Activated T-cell treated with anti-CD3 and anti-CD28 coated beads, Interleukin-2, amount 50 U/mL, for 24 hours (primary cell): ENCODE measurements at regions not wholly inside any gene's neighbourhood (a gene's known extent, or its start where the extent isn't known, plus 50 kb on each side); places are given as distances from the start of the nearest gene placed in this dataset.

Experiments used
- DNase-seq: peaks from one replicate; pipeline ENCODE4 v3.0.0-alpha.2; 2020
- H3K27ac Mint-ChIP-seq: 2 replicates; pipeline ENCODE4 v1.8.0; 2020; ENCODE audit warnings: mild to moderate bottlenecking, mixed read lengths
- H3K27me3 Mint-ChIP-seq: 2 replicates; pipeline ENCODE4 v1.8.0; 2020; ENCODE audit warnings: mixed read lengths
- H3K36me3 Mint-ChIP-seq: 2 replicates; pipeline ENCODE4 v1.8.0; 2020; ENCODE audit warnings: low read depth, mixed read lengths
- H3K4me1 Mint-ChIP-seq: 2 replicates; pipeline ENCODE4 v1.8.0; 2020; ENCODE audit warnings: low read depth, mixed read lengths
- H3K4me3 Mint-ChIP-seq: 2 replicates; pipeline ENCODE4 v1.8.0; 2020; ENCODE audit warnings: mild to moderate bottlenecking, moderate library complexity, mixed read lengths
- H3K9me3 Mint-ChIP-seq: 2 replicates; pipeline ENCODE4 v1.8.0; 2020; ENCODE audit warnings: mixed read lengths

DNA sequence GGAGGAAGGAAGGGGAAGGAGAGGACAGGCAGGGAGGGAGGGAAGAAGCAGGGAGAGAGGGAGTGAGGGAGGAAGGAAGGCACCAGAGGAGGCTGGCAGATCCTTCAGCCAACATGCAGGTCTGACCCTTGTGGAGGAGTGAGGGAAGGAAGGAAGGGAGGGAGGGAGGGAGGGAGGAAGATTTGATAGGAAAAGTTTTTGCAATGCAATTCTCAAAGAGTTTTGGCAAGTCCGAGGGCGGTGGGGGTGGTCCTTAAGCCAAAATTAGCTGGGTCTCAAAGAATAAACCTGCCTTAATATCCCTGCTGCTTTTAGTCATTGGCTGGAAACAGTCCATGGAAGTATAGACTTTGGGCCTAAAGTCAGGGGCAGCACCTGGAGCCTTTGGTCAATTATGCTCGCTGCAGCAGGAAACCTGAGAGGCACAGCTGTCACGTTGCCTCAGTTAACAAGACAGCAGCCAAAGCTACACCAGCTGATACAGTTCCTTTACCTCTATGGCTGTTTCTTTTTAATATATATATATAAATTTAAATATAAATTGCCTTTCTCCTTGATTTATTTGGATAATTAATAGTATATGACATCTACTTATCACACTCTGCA is 115.7 kb upstream of the RALGAPA2 start:
- Mint-ChIP-seq H3K9me3 (no peaks in the 10 kb centered on the region), H3K4me3 (no peak overlapping the region)

GRCh38 chr20:20824924-20825584 is 112.6 kb upstream of the RALGAPA2 start:
- Mint-ChIP-seq H3K36me3 (no peaks in the 10 kb centered on the region), H3K4me3 (no peak overlapping the region), H3K4me1 (peaks cover 2% of the 10 kb centered on the region), H3K27me3 (peaks cover 34% of the 10 kb centered on the region), H3K9me3 (no peaks in the 10 kb centered on the region), H3K27ac (no peak overlapping the region)
- DNase-seq = peak; percentile 46

More for the DNA sequence above, 115.7 kb upstream of the RALGAPA2 start:
- H3K27me3 Mint-ChIP-seq = peaks cover 30% of the 10 kb centered on the region
- H3K36me3 Mint-ChIP-seq = no peaks in the 10 kb centered on the region
- H3K27ac Mint-ChIP-seq = no peak overlapping the region
- DNase-seq = no peak
- H3K4me1 Mint-ChIP-seq = peaks cover 2% of the 10 kb centered on the region

DNA sequence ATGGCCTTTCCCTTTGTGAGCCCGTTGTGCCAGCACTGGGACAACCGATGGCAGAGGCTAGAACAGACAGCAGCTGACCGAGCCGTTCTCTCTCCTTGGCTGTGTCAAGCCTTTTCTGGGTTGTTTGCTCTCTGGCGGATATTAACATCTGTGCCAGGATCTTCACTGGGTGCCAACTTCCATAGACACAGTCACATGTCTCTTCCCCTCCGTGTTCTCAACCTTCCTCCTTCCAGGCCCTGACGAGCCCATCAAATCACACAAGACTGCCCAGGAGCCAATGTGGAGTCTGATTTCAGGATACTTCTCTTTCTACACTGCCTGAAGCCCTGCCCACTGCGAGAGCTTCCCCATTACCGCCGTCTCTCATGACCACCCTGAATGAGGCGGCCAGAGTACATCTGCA is 111.0 kb upstream of the RALGAPA2 start:
- no peaks in the 10 kb centered on the region for H3K9me3 Mint-ChIP-seq
- no peak overlapping the region for H3K4me3 Mint-ChIP-seq
- H3K27me3 Mint-ChIP-seq = peaks cover 34% of the 10 kb centered on the region
- H3K36me3 Mint-ChIP-seq = no peaks in the 10 kb centered on the region
- peaks cover 2% of the 10 kb centered on the region for H3K4me1 Mint-ChIP-seq
- no peak for DNase-seq
- no peak overlapping the region for H3K27ac Mint-ChIP-seq

- Mint-ChIP-seq H3K36me3 (no peaks in the 10 kb centered on the region), H3K27ac (no peak overlapping the region), H3K27me3 (peaks cover 34% of the 10 kb centered on the region), H3K4me3 (no peak overlapping the region), H3K9me3 (no peaks in the 10 kb centered on the region), H3K4me1 (peaks cover 2% of the 10 kb centered on the region)
- no peak for DNase-seq
These were observed 109.2 kb upstream of the RALGAPA2 start for GRCh38 chr20:20821484-20822260.

DNA sequence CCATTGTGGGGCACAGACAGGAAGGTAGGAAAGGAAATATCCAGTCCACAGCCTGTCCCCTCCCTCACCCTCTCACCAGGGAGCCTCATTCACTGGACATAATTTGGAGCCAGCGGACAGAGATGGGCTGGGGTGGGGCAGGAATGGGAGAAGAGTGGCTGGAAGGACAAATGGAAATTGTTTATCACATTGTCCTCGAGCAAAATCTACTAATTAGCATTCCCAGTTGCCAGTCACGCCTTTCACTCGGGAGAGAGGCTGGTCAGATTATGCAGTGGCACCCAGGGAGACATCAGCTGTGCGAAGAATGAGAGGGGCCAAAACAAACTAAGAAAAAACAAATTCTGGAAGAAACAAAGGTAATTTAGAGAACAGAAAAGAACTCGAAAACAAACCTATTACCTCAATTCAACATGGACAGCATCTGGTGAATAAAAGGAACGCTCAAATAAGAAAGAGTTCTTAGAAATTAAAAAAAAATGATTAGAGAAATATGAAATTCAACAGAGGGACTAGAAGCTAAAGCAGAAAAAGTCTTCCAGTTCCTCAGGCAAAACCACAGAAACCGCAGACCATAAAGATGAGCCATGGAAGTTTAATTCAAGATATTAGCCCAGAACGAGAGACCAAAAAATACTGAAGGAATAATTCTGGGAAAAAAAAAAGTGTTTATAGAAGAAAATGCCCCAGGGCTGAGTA is 108.5 kb upstream of the RALGAPA2 start:
- Mint-ChIP-seq H3K36me3 (no peaks in the 10 kb centered on the region), H3K27me3 (peaks cover 27% of the 10 kb centered on the region), H3K4me3 (no peak overlapping the region), H3K4me1 (peaks cover 2% of the 10 kb centered on the region), H3K27ac (no peak overlapping the region), H3K9me3 (no peaks in the 10 kb centered on the region)
- DNase-seq = no peak

GRCh38 chr20:20820104-20820503 is 107.7 kb upstream of the RALGAPA2 start:
- no peaks in the 10 kb centered on the region for H3K36me3 Mint-ChIP-seq
- no peak overlapping the region for H3K4me3 Mint-ChIP-seq
- H3K4me1 Mint-ChIP-seq = peaks cover 2% of the 10 kb centered on the region
- no peak overlapping the region for H3K27ac Mint-ChIP-seq
- peaks cover 26% of the 10 kb centered on the region for H3K27me3 Mint-ChIP-seq
- H3K9me3 Mint-ChIP-seq = no peaks in the 10 kb centered on the region
- DNase-seq = no peak

- Mint-ChIP-seq H3K9me3 (no peaks in the 10 kb centered on the region), H3K27me3 (peaks cover 19% of the 10 kb centered on the region), H3K27ac (no peak overlapping the region), H3K4me3 (no peak overlapping the region), H3K4me1 (no peaks in the 10 kb centered on the region), H3K36me3 (no peaks in the 10 kb centered on the region)
- DNase-seq = no peak
These were observed 104.7 kb upstream of the RALGAPA2 start for GRCh38 chr20:20816969-20817755.

GRCh38 chr20:20815711-20816455 is 103.4 kb upstream of the RALGAPA2 start:
- no peaks in the 10 kb centered on the region for H3K9me3 Mint-ChIP-seq
- DNase-seq = no peak
- H3K4me1 Mint-ChIP-seq = no peaks in the 10 kb centered on the region
- H3K27me3 Mint-ChIP-seq = peaks cover 22% of the 10 kb centered on the region
- H3K36me3 Mint-ChIP-seq = no peaks in the 10 kb centered on the region
- H3K27ac Mint-ChIP-seq = no peak overlapping the region
- H3K4me3 Mint-ChIP-seq = no peak overlapping the region

DNA sequence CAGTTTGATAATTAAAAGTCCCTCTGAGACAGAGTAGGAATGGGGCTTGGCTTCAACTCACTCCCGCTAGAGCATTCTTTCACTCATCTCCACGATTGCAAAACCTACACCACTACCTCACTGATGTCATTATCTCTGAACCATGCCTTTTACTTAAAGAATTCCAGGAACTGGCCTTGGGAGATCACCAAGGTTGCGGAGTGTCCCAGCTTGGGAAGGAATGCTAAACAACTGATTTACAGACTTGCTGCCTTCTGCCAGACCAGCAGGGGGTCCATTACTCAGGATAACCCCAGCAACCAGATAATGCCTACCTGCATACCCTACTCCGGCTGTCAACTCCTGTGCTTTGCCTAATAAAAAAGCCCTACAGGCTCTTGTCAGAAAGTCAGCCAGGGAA is 102.2 kb upstream of the RALGAPA2 start:
- H3K27me3 Mint-ChIP-seq = peaks cover 18% of the 10 kb centered on the region
- H3K9me3 Mint-ChIP-seq = no peaks in the 10 kb centered on the region
- H3K36me3 Mint-ChIP-seq = no peaks in the 10 kb centered on the region
- H3K4me1 Mint-ChIP-seq = no peaks in the 10 kb centered on the region
- H3K4me3 Mint-ChIP-seq = no peak overlapping the region
- no peak for DNase-seq
- no peak overlapping the region for H3K27ac Mint-ChIP-seq

DNA sequence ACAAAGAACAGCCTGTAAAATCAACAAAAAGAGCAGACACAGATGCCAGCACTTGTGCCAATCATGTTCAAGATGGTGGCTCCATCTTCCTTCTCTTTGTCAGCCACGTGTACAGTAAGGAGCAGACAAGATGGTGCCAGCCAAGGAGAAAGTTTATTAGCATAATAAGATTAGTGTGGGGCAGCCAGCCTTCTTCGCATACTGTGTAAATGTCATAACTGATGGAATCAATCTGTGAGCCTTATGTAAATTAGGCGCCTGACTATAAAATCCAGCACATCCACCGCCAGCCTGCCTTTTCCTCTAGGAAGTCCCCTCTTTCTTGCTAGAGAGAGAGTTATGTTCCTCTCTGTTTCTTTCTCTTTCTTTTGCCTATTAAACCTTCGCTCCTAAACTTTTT is 99.7 kb upstream of the RALGAPA2 start:
- Mint-ChIP-seq H3K27me3 (peaks cover 22% of the 10 kb centered on the region), H3K4me3 (no peak overlapping the region), H3K27ac (no peak overlapping the region), H3K36me3 (no peaks in the 10 kb centered on the region), H3K9me3 (no peaks in the 10 kb centered on the region), H3K4me1 (no peaks in the 10 kb centered on the region)
- DNase-seq = no peak

- Mint-ChIP-seq H3K4me1 (no peaks in the 10 kb centered on the region), H3K27ac (no peak overlapping the region), H3K9me3 (no peaks in the 10 kb centered on the region), H3K36me3 (no peaks in the 10 kb centered on the region), H3K27me3 (peaks cover 23% of the 10 kb centered on the region), H3K4me3 (no peak overlapping the region)
- no peak for DNase-seq
These were observed 95.6 kb upstream of the RALGAPA2 start for GRCh38 chr20:20808016-20808415.

DNA sequence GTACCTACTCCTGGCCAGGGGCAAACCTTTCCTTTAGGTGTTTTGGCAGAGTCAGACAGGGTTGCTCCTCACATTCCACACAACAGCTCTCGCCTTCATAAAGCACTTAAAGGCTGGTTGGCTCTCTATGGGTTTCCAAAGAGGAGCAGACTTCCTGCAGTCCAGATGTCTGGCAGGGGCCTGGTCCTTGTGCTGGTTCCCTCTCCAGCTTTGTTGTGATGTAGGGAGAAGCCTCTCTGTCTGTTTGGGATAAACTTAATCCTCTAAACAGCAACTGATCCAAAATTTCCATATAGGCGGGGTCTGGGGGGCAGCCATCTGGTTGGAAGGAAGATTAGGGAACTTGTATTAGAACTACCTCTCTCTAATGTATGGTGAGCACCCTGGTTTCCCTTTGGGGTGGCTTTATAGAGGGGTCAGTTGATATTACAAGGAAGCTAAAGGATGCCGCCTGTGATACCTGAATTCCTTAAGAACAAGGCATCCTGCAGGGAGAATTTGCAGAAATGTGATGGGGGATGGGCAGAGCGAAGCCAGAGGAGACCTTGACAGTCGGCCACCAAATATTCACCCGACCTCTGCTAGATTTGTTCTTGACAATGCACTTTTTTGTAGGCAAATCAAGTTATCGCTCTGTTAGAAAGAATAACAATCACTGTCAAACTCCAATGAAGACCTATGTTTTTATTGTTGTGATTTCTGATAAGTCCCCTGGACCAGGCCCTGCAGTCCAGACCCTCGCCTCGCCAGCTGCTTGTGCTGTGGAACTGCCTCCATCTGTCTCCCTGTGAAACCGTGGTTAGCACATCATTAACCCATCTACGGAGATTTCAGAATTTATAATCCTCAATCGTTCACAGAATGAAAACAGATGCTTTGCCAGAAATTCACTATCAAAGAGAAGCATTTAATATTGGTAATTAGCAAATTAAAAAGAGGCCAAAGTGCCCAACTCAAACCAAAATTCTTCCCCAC is 94.0 kb upstream of the RALGAPA2 start:
- DNase-seq = no peak
- no peak overlapping the region for H3K4me3 Mint-ChIP-seq
- H3K27ac Mint-ChIP-seq = no peak overlapping the region
- H3K4me1 Mint-ChIP-seq = no peaks in the 10 kb centered on the region
- no peaks in the 10 kb centered on the region for H3K36me3 Mint-ChIP-seq
- H3K27me3 Mint-ChIP-seq = peaks cover 19% of the 10 kb centered on the region
- no peaks in the 10 kb centered on the region for H3K9me3 Mint-ChIP-seq

DNA sequence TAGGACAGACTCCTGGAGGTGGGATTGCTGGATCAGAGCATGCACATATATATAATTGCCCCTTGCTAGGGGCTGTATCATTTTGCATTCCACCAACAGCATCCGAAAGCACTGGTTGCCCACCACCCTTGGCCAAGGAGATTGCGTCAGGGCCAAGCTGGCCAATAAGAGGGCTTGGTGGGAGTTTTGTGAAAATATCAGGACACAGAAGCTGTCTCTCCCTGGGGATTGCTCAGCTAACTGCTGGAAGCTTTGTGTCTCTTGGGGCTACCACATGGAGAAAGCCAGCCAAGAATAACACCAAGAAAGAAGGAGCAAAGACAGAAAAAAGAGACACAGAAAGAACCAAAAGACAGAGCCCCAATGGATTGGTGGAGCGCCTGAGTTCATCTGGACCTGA is 90.6 kb upstream of the RALGAPA2 start:
- no peaks in the 10 kb centered on the region for H3K9me3 Mint-ChIP-seq
- H3K27me3 Mint-ChIP-seq = peaks cover 7% of the 10 kb centered on the region
- no peak overlapping the region for H3K4me3 Mint-ChIP-seq
- no peaks in the 10 kb centered on the region for H3K4me1 Mint-ChIP-seq
- no peak for DNase-seq
- H3K27ac Mint-ChIP-seq = no peak overlapping the region
- H3K36me3 Mint-ChIP-seq = no peaks in the 10 kb centered on the region
